Keratinocyte (primary cell): ENCODE measurements at regions not wholly inside any gene's neighbourhood (a gene's known extent, or its start where the extent isn't known, plus 50 kb on each side); places are given as distances from the start of the nearest gene placed in this dataset.

Experiments used
- DNase-seq: peaks from one replicate; pipeline ENCODE4 v3.0.0-alpha.2; 2011; ENCODE audit warnings: low read depth, missing footprints, low spot score
- FAIRE-seq: peaks from 2 replicates; lab custom pipeline; 2011; peaks lifted over from hg19 to GRCh38; lab: Jason Lieb, UNC
- H2AFZ ChIP-seq: 2 replicates; pipeline ENCODE4 v1.6.0; 2012; ENCODE audit warnings: low read length, control low read depth, inconsistent platforms; ENCODE audit not compliant: control insufficient read depth
- H3K27ac ChIP-seq: 2 replicates; pipeline ENCODE4 v1.5.1; 2011; ENCODE audit warnings: low read length; ENCODE audit not compliant: control insufficient read depth, insufficient read depth
- H3K27me3 ChIP-seq: 3 replicates; pipeline ENCODE4 v1.6.0; 2011; ENCODE audit warnings: low read length; ENCODE audit not compliant: control insufficient read depth, insufficient read depth; ENCODE audit errors: extremely low read depth
- H3K36me3 ChIP-seq, 2 experiments: 2 replicates in 1 of 2; 3 replicates in 1 of 2; pipeline ENCODE4 v1.5.1; 2011; ENCODE audit warnings: low read length in 2 of 2, mild to moderate bottlenecking in 1 of 2; ENCODE audit not compliant: control insufficient read depth in 2 of 2, insufficient read depth in 2 of 2; ENCODE audit errors: extremely low read depth in 1 of 2
- H3K4me1 ChIP-seq: 3 replicates; pipeline ENCODE4 v1.5.1; 2011; ENCODE audit warnings: low read length; ENCODE audit not compliant: control insufficient read depth, insufficient read depth; ENCODE audit errors: extremely low read depth
- H3K4me2 ChIP-seq: 3 replicates; pipeline ENCODE4 v1.6.0; 2011; ENCODE audit warnings: low read depth, low read length; ENCODE audit not compliant: control insufficient read depth, insufficient read depth; ENCODE audit errors: extremely low read depth
- H3K4me3 ChIP-seq, 3 experiments: fragments of 200-600 bp in 1 of 3; sonication (generic) in 1 of 3; 2 replicates in 2 of 3; 3 replicates in 1 of 3; pipeline ENCODE4 v1.5.1; 2011 to 2016; ENCODE audit warnings: low read length in 3 of 3, mild to moderate bottlenecking in 3 of 3, control low read depth in 2 of 3, inconsistent platforms in 1 of 3, low read depth in 1 of 3, mixed read lengths in 1 of 3, mixed run types in 1 of 3, moderate library complexity in 1 of 3; ENCODE audit not compliant: control insufficient read depth in 2 of 3, insufficient read depth in 2 of 3; ENCODE audit errors: extremely low read depth in 1 of 3
- H3K79me2 ChIP-seq: 2 replicates; pipeline ENCODE4 v1.6.0; 2012; ENCODE audit warnings: low read length; ENCODE audit not compliant: control insufficient read depth, insufficient read depth
- H3K9ac ChIP-seq: 3 replicates; pipeline ENCODE4 v1.6.0; 2011; ENCODE audit warnings: low read length; ENCODE audit not compliant: control insufficient read depth, insufficient read depth; ENCODE audit errors: extremely low read depth
- H3K9me1 ChIP-seq: 3 replicates; pipeline ENCODE4 v1.6.0; 2011; ENCODE audit warnings: low read length; ENCODE audit not compliant: control insufficient read depth, insufficient read depth; ENCODE audit errors: extremely low read depth
- H3K9me3 ChIP-seq: 2 replicates; pipeline ENCODE4 v1.5.1; 2012; ENCODE audit warnings: low read depth, low read length; ENCODE audit not compliant: control insufficient read depth
- H4K20me1 ChIP-seq: 3 replicates; pipeline ENCODE4 v1.6.0; 2011; ENCODE audit warnings: low read length; ENCODE audit not compliant: control insufficient read depth, insufficient read depth; ENCODE audit errors: extremely low read depth
- EZH2 ChIP-seq: IDR thresholded peaks from one replicate; pipeline ENCODE4 v1.6.1; 2012; ENCODE audit warnings: inconsistent platforms, mild to moderate bottlenecking, low read length, moderate library complexity
- dilution Hi-C: fragments of 300-500 bp; cut with MboI; formaldehyde crosslinking; loops from one replicate; pipeline ENCODE4 v1.7.0; 2020; ENCODE audit warnings: low sequenced_read_pairs; ENCODE audit not compliant: extremely low pct_ligation_motif_present
- TF ChIP-seq, protein P1 (sequence below), 3 experiments: IDR thresholded peaks in 1 of 3; conservative IDR thresholded peaks in 1 of 3; optimal IDR thresholded peaks in 1 of 3; 2 replicates in 2 of 3; 3 replicates in 1 of 3; pipeline versions ENCODE3 to v1.5.1; 2011; ENCODE audit warnings: low read length in 3 of 3, mild to moderate bottlenecking in 3 of 3, moderate library complexity in 2 of 3, control low read depth in 1 of 3, inconsistent platforms in 1 of 3; ENCODE audit not compliant: insufficient read depth in 2 of 3; ENCODE audit errors: extremely low read depth in 1 of 3

DNA sequence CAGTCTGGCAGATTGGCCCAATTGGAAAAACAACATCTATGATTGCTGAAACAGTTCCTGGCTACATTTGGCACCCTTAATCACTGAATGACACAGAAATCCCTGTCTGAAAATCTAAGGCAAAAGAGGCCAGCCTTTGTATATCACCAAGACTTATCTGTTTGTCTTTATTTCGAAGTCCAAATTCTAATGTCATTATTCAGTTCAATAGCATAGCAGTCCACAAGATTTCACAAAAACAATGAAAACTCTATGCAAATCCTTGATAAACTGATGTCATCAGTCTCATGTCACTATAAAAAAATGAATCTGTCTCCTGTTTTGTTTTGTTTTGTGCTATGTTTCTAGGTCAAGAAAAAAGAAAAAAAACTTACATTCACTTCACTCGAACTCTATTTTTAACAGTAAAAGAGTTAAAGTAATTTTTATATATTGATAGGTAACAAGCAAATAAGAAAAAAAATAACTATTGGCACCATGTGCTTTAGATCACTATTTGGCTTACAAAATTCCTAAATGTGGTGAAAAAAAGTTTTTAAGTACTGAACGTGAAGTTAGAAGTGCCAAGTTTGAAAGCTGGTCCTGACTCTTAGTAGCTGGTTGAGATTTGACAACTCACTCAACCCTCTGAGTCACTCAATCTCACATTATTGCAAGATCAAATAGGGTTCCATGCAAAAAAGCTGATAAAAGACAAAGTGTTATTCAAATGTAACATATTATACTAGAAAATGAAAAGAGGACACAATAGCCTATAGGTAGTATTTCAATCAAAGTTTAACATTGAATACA is 359.3 kb downstream of the IRS1 start:
- H3K9ac ChIP-seq = no peak overlapping the region

DNA sequence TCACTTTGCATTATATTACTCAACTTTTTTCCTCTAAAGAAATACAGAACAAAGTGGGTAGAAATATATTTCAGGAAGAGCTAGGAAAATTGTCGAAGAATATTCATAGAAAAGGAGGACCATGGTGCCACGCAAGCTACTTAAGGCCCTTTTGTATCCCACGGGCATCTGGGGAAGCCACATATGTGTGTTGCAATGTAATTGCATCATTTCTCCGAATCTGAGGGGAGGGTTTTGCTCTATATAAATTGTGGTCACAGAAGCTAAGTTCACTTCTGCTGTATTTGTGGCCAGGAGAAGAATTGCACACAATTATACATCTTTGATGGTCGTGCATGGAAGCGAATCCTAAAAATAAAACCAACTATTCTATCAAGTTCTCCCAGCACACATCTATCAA is 360.3 kb downstream of the IRS1 start:
- no peaks in the 10 kb centered on the region for H3K79me2 ChIP-seq
- H2AFZ ChIP-seq = no peak overlapping the region
- no peak overlapping the region for H3K4me3 ChIP-seq
- no peaks in the 10 kb centered on the region for H3K36me3 ChIP-seq
- no peaks in the 10 kb centered on the region for H3K27me3 ChIP-seq
- H3K4me2 ChIP-seq = no peak overlapping the region
- no peak for FAIRE-seq
- no peaks in the 10 kb centered on the region for H3K9me1 ChIP-seq
- no peak overlapping the region for H3K9ac ChIP-seq
- H3K4me1 ChIP-seq = no peaks in the 10 kb centered on the region
- dilution Hi-C loops = no loop called here
- no peaks in the 10 kb centered on the region for H4K20me1 ChIP-seq
- no peak for DNase-seq
- H3K9me3 ChIP-seq = no peaks in the 10 kb centered on the region
- H3K27ac ChIP-seq = no peak overlapping the region
- TF ChIP-seq, protein P1, sequence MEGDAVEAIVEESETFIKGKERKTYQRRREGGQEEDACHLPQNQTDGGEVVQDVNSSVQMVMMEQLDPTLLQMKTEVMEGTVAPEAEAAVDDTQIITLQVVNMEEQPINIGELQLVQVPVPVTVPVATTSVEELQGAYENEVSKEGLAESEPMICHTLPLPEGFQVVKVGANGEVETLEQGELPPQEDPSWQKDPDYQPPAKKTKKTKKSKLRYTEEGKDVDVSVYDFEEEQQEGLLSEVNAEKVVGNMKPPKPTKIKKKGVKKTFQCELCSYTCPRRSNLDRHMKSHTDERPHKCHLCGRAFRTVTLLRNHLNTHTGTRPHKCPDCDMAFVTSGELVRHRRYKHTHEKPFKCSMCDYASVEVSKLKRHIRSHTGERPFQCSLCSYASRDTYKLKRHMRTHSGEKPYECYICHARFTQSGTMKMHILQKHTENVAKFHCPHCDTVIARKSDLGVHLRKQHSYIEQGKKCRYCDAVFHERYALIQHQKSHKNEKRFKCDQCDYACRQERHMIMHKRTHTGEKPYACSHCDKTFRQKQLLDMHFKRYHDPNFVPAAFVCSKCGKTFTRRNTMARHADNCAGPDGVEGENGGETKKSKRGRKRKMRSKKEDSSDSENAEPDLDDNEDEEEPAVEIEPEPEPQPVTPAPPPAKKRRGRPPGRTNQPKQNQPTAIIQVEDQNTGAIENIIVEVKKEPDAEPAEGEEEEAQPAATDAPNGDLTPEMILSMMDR (optimal IDR thresholded peaks at IDR 0.05 in 1 of 3, IDR thresholded peaks at IDR 0.05 in 1 of 3, conservative IDR thresholded peaks at IDR 0.05 in 1 of 3; ENCODE audit: extremely low read depth in 1 of 3, insufficient read depth in 2 of 3, low read length in 3 of 3) = no peak
- no peak for TF ChIP-seq EZH2

More for the DNA sequence above, 359.3 kb downstream of the IRS1 start:
- Histone ChIP-seq H4K20me1 (no peaks in the 10 kb centered on the region), H3K27ac (no peak overlapping the region), H2AFZ (no peak overlapping the region), H3K27me3 (no peaks in the 10 kb centered on the region), H3K79me2 (no peaks in the 10 kb centered on the region), H3K9me3 (no peaks in the 10 kb centered on the region), H3K9me1 (no peaks in the 10 kb centered on the region), H3K36me3 (no peaks in the 10 kb centered on the region), H3K4me1 (no peaks in the 10 kb centered on the region), H3K4me3 (no peak overlapping the region), H3K4me2 (no peak overlapping the region)
- no peak for TF ChIP-seq EZH2
- TF ChIP-seq, protein P1 (optimal IDR thresholded peaks at IDR 0.05 in 1 of 3, IDR thresholded peaks at IDR 0.05 in 1 of 3, conservative IDR thresholded peaks at IDR 0.05 in 1 of 3; ENCODE audit: extremely low read depth in 1 of 3, insufficient read depth in 2 of 3, low read length in 3 of 3) = no peak
- no peak for FAIRE-seq
- dilution Hi-C loops = no loop called here
- DNase-seq = no peak
